AG04449 (cell line): ENCODE measurements at regions not wholly inside any gene's neighbourhood (a gene's known extent, or its start where the extent isn't known, plus 50 kb on each side); places are given as distances from the start of the nearest gene placed in this dataset.

Experiments
- CTCF ChIA-PET: fragments of 350-600 bp; formaldehyde crosslinking; extraction: SDS; loops from one replicate; lab custom pipeline; 2021; ENCODE audit warnings: antibody characterized with exemption; lab: Yijun Ruan, JAX
- POLR2A ChIA-PET: fragments of 400-600, 350-600 bp; formaldehyde crosslinking; extraction: SDS; loops from one replicate; lab custom pipeline; 2020; ENCODE audit warnings: antibody characterized with exemption, inconsistent platforms; lab: Yijun Ruan, JAX
- DNase-seq: peaks from one replicate; pipeline ENCODE4 v3.0.0-alpha.2; 2010; ENCODE audit warnings: low read depth, low spot score
- H3K4me3 ChIP-seq: 2 replicates; pipeline ENCODE4 v1.5.1; 2011; ENCODE audit warnings: low read depth, mild to moderate bottlenecking, control low read depth, low read length
- CTCF ChIP-seq: IDR thresholded peaks from one replicate; pipeline ENCODE4 v1.5.1; 2011; ENCODE audit warnings: mild to moderate bottlenecking, moderate library complexity, low read length, control low read depth, inconsistent platforms; ENCODE audit not compliant: insufficient read depth; ENCODE audit errors: missing control alignments

GRCh38 chr7:112858838-112859237 lies 68.6 kb upstream of the TMEM168 start:
- POLR2A ChIA-PET = no interaction called here

GRCh38 chr7:112855227-112855626 lies 65.0 kb upstream of the TMEM168 start:
- no peak for DNase-seq
- ChIA-PET POLR2A (no interaction called here), CTCF (interaction anchor here (0.9 kb wide), 1 partner anchor 16 kb away, joined by 3 read pairs; no protein-coding TSS in a partner anchor)
- TF ChIP-seq CTCF = no peak
- no peak overlapping the region for H3K4me3 ChIP-seq

More at GRCh38 chr7:112858838-112859237, 68.6 kb upstream of the TMEM168 start:
- H3K4me3 ChIP-seq = no peak overlapping the region
- no peak for TF ChIP-seq CTCF
- CTCF ChIA-PET = interaction anchor here (4.2 kb wide), 1 partner anchor 11 kb away, joined by 25 read pairs; no protein-coding TSS in a partner anchor
- DNase-seq = no peak

GRCh38 chr7:112854169-112854568 lies 64.0 kb upstream of the TMEM168 start:
- no peak overlapping the region for H3K4me3 ChIP-seq
- no peak for DNase-seq
- TF ChIP-seq CTCF = no peak
- POLR2A ChIA-PET = no interaction called here
- CTCF ChIA-PET = no interaction called here

- ChIA-PET CTCF (interaction anchor here (0.9 kb wide), 1 partner anchor 15 kb away, joined by 3 read pairs; no protein-coding TSS in a partner anchor), POLR2A (no interaction called here)
- no peak for TF ChIP-seq CTCF
- no peak for DNase-seq
- H3K4me3 ChIP-seq = no peak overlapping the region
Observed at GRCh38 chr7:112853422-112853821, 63.2 kb upstream of the TMEM168 start.

GRCh38 chr7:112843151-112843550 lies 53.0 kb upstream of the TMEM168 start:
- no peak for DNase-seq
- ChIA-PET CTCF (no interaction called here), POLR2A (no interaction called here)
- TF ChIP-seq CTCF = no peak
- H3K4me3 ChIP-seq = no peak overlapping the region
